ENCODE measurements at regions not wholly inside any gene's neighbourhood (a gene's known extent, or its start where the extent isn't known, plus 50 kb on each side); places are given as distances from the start of the nearest gene placed in this dataset.
"Not testable (repeated sequence)": the region's sequence is repeated elsewhere in the genome, so short reads cannot be mapped to it uniquely, and the experiment has no call there.

GRCh38 chr9:27838876-27839275 lies 265.6 kb upstream of the C9orf72 start:
- no peaks in the 10 kb centered on the region for H3K27me3 ChIP-seq (ENCODE audit: control insufficient read depth, insufficient read depth, low read length)
- no peaks in the 10 kb centered on the region for H3K36me3 ChIP-seq (replicated peaks; ENCODE audit: control insufficient read depth, insufficient read depth, low read length)
- H3K4me3 ChIP-seq (ENCODE audit: insufficient read depth, low read depth, low read length), result no peak overlapping the region
- DNase-seq, result no peak

GRCh38 chr9:27839767-27840166 lies 266.5 kb upstream of the C9orf72 start:
- DNase-seq; H3K36me3 ChIP-seq (replicated peaks; ENCODE audit: control insufficient read depth, insufficient read depth, low read length); H3K4me3 ChIP-seq (ENCODE audit: insufficient read depth, low read depth, low read length); H3K27me3 ChIP-seq (ENCODE audit: control insufficient read depth, insufficient read depth, low read length): not testable (repeated sequence)

GRCh38 chr9:27844797-27845196 lies 271.5 kb upstream of the C9orf72 start:
- no peak overlapping the region for H3K4me3 ChIP-seq (ENCODE audit: insufficient read depth, low read depth, low read length)
- no peak for DNase-seq
- no peaks in the 10 kb centered on the region for H3K27me3 ChIP-seq (ENCODE audit: control insufficient read depth, insufficient read depth, low read length)
- H3K36me3 ChIP-seq (replicated peaks; ENCODE audit: control insufficient read depth, insufficient read depth, low read length), result no peaks in the 10 kb centered on the region

DNA sequence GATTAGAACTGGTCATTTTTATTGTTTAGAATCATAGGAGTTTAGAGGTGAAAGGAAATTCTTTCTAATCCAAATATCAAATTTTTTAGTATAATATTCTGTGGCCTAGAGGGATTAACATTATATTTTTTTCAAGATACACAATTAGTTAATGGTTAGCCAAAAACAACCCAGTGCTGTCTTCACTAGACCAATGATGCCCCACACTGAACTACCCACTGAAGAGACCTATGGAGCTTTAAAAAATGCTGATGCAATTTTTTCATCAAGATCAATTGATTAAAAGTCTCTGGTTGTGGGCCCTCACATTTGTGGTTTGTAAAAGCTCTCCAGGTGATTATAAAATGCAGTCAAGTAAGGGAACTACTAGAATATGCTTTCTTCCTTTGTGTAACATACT lies 274.1 kb upstream of the C9orf72 start:
- Histone ChIP-seq H3K36me3 (replicated peaks; ENCODE audit: control insufficient read depth, insufficient read depth, low read length) (no peaks in the 10 kb centered on the region), H3K27me3 (ENCODE audit: control insufficient read depth, insufficient read depth, low read length) (no peaks in the 10 kb centered on the region), H3K4me3 (ENCODE audit: insufficient read depth, low read depth, low read length) (no peak overlapping the region)
- DNase-seq, result no peak

- DNase-seq, result no peak
- Histone ChIP-seq H3K27me3 (ENCODE audit: control insufficient read depth, insufficient read depth, low read length) (no peaks in the 10 kb centered on the region), H3K4me3 (ENCODE audit: insufficient read depth, low read depth, low read length) (no peak overlapping the region), H3K36me3 (replicated peaks; ENCODE audit: control insufficient read depth, insufficient read depth, low read length) (no peaks in the 10 kb centered on the region)
Observed at GRCh38 chr9:27847818-27848217, 274.5 kb upstream of the C9orf72 start.

- no peak for DNase-seq
- H3K36me3 ChIP-seq (replicated peaks; ENCODE audit: control insufficient read depth, insufficient read depth, low read length), result no peaks in the 10 kb centered on the region
- no peak overlapping the region for H3K4me3 ChIP-seq (ENCODE audit: insufficient read depth, low read depth, low read length)
- H3K27me3 ChIP-seq (ENCODE audit: control insufficient read depth, insufficient read depth, low read length), result no peaks in the 10 kb centered on the region
Observed at GRCh38 chr9:27848315-27848714, 275.0 kb upstream of the C9orf72 start.

DNA sequence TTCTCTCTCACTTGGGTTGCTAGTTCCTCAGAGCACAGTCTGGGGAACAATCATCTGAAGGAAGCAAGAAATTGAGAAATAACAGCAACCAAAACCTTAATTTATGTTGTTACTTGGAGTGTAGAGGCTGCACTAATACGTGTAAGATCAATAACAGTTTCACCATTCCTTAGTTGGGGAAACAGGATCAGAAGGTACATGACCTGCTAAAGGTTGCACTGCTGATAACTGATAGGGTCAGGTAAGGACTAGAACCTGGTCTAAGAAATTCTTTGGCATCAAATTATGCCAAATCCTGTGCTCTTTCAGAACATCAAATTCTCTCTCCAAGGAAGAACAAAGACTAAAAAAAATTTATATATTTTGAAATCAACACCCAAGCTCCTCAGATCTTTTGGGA lies 278.6 kb upstream of the C9orf72 start:
- Histone ChIP-seq H3K4me3 (ENCODE audit: insufficient read depth, low read depth, low read length) (no peak overlapping the region), H3K36me3 (replicated peaks; ENCODE audit: control insufficient read depth, insufficient read depth, low read length) (no peaks in the 10 kb centered on the region), H3K27me3 (ENCODE audit: control insufficient read depth, insufficient read depth, low read length) (no peaks in the 10 kb centered on the region)
- DNase-seq, result no peak

GRCh38 chr9:27853529-27853928 lies 280.2 kb upstream of the C9orf72 start:
- no peak for DNase-seq
- Histone ChIP-seq H3K36me3 (replicated peaks; ENCODE audit: control insufficient read depth, insufficient read depth, low read length) (no peaks in the 10 kb centered on the region), H3K27me3 (ENCODE audit: control insufficient read depth, insufficient read depth, low read length) (no peaks in the 10 kb centered on the region), H3K4me3 (ENCODE audit: insufficient read depth, low read depth, low read length) (no peak overlapping the region)

- DNase-seq, result peak; percentile 10
- Histone ChIP-seq H3K36me3 (replicated peaks; ENCODE audit: control insufficient read depth, insufficient read depth, low read length) (no peaks in the 10 kb centered on the region), H3K4me3 (ENCODE audit: insufficient read depth, low read depth, low read length) (no peak overlapping the region), H3K27me3 (ENCODE audit: control insufficient read depth, insufficient read depth, low read length) (no peaks in the 10 kb centered on the region)
Observed at GRCh38 chr9:27856054-27856453, 282.8 kb upstream of the C9orf72 start.

DNA sequence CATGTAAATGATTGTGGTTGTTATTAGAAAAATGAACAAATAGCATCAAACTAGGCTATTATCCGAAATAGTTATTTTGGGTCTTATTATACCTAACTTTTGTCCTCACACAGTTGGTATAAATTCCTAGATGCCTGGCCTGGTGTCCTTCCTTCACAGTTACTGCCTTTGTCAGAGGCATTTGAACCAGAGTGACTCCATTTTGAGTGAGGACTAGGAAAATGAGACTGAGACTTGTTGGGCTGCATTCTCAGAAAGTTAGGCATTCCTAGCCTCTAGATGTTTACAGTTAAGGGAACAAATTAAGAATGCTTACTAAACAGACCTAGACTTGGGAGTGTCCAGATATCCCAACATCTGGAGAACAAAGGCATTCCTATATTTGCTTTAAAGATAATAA lies 283.5 kb upstream of the C9orf72 start:
- H3K27me3 ChIP-seq (ENCODE audit: control insufficient read depth, insufficient read depth, low read length), result no peaks in the 10 kb centered on the region
- no peak overlapping the region for H3K4me3 ChIP-seq (ENCODE audit: insufficient read depth, low read depth, low read length)
- no peaks in the 10 kb centered on the region for H3K36me3 ChIP-seq (replicated peaks; ENCODE audit: control insufficient read depth, insufficient read depth, low read length)

DNA sequence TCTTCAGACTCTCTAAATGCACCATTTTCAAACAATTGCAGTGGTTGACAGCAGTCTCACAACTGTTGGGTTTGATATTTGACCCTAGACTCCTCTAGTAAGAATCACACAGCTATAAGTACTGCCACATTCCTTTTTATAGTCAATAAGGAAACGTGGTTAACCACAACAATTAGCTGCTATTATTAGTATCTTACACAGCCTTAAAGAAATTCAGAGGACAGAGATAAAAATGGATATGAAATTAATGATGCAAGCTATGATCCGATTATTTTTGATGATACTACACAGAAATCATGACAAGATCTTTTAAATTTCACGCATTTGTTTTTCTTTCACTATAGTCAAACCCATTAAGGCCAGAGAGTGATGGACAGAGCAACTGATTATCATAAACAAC lies 288.6 kb upstream of the C9orf72 start:
- no peak for DNase-seq
- Histone ChIP-seq H3K4me3 (ENCODE audit: insufficient read depth, low read depth, low read length) (no peak overlapping the region), H3K27me3 (ENCODE audit: control insufficient read depth, insufficient read depth, low read length) (no peaks in the 10 kb centered on the region), H3K36me3 (replicated peaks; ENCODE audit: control insufficient read depth, insufficient read depth, low read length) (no peaks in the 10 kb centered on the region)

More for the DNA sequence above, 283.5 kb upstream of the C9orf72 start:
- DNase-seq, result no peak

- Histone ChIP-seq H3K27me3 (ENCODE audit: control insufficient read depth, insufficient read depth, low read length) (no peaks in the 10 kb centered on the region), H3K36me3 (replicated peaks; ENCODE audit: control insufficient read depth, insufficient read depth, low read length) (no peaks in the 10 kb centered on the region), H3K4me3 (ENCODE audit: insufficient read depth, low read depth, low read length) (no peak overlapping the region)
- DNase-seq, result no peak
Observed at GRCh38 chr9:27864644-27865438, 291.6 kb upstream of the C9orf72 start.

GRCh38 chr9:27866741-27867140 lies 293.5 kb upstream of the C9orf72 start:
- no peak for DNase-seq
- Histone ChIP-seq H3K4me3 (ENCODE audit: insufficient read depth, low read depth, low read length) (no peak overlapping the region), H3K27me3 (ENCODE audit: control insufficient read depth, insufficient read depth, low read length) (no peaks in the 10 kb centered on the region), H3K36me3 (replicated peaks; ENCODE audit: control insufficient read depth, insufficient read depth, low read length) (no peaks in the 10 kb centered on the region)

GRCh38 chr9:27870404-27870803 lies 297.1 kb upstream of the C9orf72 start:
- H3K36me3 ChIP-seq (replicated peaks; ENCODE audit: control insufficient read depth, insufficient read depth, low read length), result no peaks in the 10 kb centered on the region
- DNase-seq, result no peak
- H3K27me3 ChIP-seq (ENCODE audit: control insufficient read depth, insufficient read depth, low read length), result no peaks in the 10 kb centered on the region
- no peak overlapping the region for H3K4me3 ChIP-seq (ENCODE audit: insufficient read depth, low read depth, low read length)

GRCh38 chr9:27880156-27880555 lies 306.9 kb upstream of the C9orf72 start:
- Histone ChIP-seq H3K36me3 (replicated peaks; ENCODE audit: control insufficient read depth, insufficient read depth, low read length) (no peaks in the 10 kb centered on the region), H3K4me3 (ENCODE audit: insufficient read depth, low read depth, low read length) (no peak overlapping the region), H3K27me3 (ENCODE audit: control insufficient read depth, insufficient read depth, low read length) (no peaks in the 10 kb centered on the region)
- no peak for DNase-seq

- Histone ChIP-seq H3K4me3 (ENCODE audit: insufficient read depth, low read depth, low read length) (no peak overlapping the region), H3K27me3 (ENCODE audit: control insufficient read depth, insufficient read depth, low read length) (no peaks in the 10 kb centered on the region), H3K36me3 (replicated peaks; ENCODE audit: control insufficient read depth, insufficient read depth, low read length) (no peaks in the 10 kb centered on the region)
- DNase-seq, result no peak
Observed at GRCh38 chr9:27880635-27881034, 307.4 kb upstream of the C9orf72 start.
